ENCODE measurements at regions not wholly inside any gene's neighbourhood (a gene's known extent, or its start where the extent isn't known, plus 50 kb on each side); places are given as distances from the start of the nearest gene placed in this dataset.
"Not testable (repeated sequence)": the region's sequence is repeated elsewhere in the genome, so short reads cannot be mapped to it uniquely, and the experiment has no call there.

DNA sequence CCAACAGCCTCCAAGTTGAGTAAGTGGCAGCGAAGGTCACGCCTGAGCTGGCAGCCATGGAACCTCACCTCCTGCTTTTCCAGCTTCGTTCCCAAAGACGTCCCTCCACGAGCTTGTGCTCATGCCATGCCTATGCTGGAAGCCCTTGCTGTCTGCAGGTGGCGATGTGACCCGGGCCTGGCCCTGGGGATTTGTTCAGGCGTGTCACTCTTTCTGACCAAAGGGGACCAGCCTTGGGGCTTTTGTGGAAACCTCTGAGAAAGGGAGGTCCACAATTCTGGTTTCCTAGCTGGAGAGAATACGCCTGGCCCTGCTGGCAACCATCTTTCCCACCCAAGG, 183.4 kb downstream of the TRIM43 start:
- H3K36me3 ChIP-seq (ENCODE audit: control insufficient read depth in 2 of 2, extremely low read depth in 1 of 2, insufficient read depth in 2 of 2, low read length in 2 of 2); H3K9me1 ChIP-seq (replicated peaks; ENCODE audit: control insufficient read depth, extremely low read depth, insufficient read depth, low read length); BruUV-seq (replicated peaks); H3K4me3 ChIP-seq (replicated peaks in 1 of 3; ENCODE audit: insufficient read depth in 1 of 3, low read depth in 1 of 3, low read length in 3 of 3); CTCF ChIA-PET; H3K4me1 ChIP-seq (ENCODE audit: control insufficient read depth, extremely low read depth, insufficient read depth, low read length); H4K20me1 ChIP-seq (replicated peaks; ENCODE audit: control insufficient read depth, extremely low read depth, insufficient read depth, low read length); H2AFZ ChIP-seq (ENCODE audit: low read depth, low read length); H3K27ac ChIP-seq (ENCODE audit: insufficient read depth, low read depth, low read length); H3K27me3 ChIP-seq (ENCODE audit: control insufficient read depth in 2 of 2, insufficient read depth in 2 of 2, low read length in 2 of 2); H3K4me2 ChIP-seq (ENCODE audit: insufficient read depth, low read length); FAIRE-seq; intact Hi-C loops (cut with micrococcal nuclease); DNase-seq (ENCODE audit: low read depth, low spot score); H3K79me2 ChIP-seq (ENCODE audit: control insufficient read depth, insufficient read depth, low read length); H3K9ac ChIP-seq (replicated peaks; ENCODE audit: extremely low read depth, insufficient read depth, low read length); dilution Hi-C loops (cut with MboI; ENCODE audit: extremely low pct_ligation_motif_present, low sequenced_read_pairs); H3K9me3 ChIP-seq (replicated peaks; ENCODE audit: control insufficient read depth, insufficient read depth, low read length); POLR2A ChIA-PET: not testable (repeated sequence)

All from endothelial cell of umbilical vein (primary cell).